Keratinocyte (primary cell): ENCODE measurements at regions not wholly inside any gene's neighbourhood (a gene's known extent, or its start where the extent isn't known, plus 50 kb on each side); places are given as distances from the start of the nearest gene placed in this dataset.

Experiments
- DNase-seq: peaks from one replicate; pipeline ENCODE4 v3.0.0-alpha.2; 2011; ENCODE audit warnings: low read depth, missing footprints, low spot score
- FAIRE-seq: peaks from 2 replicates; lab custom pipeline; 2011; peaks lifted over from hg19 to GRCh38; lab: Jason Lieb, UNC
- H2AFZ ChIP-seq: 2 replicates; pipeline ENCODE4 v1.6.0; 2012; ENCODE audit warnings: low read length, control low read depth, inconsistent platforms; ENCODE audit not compliant: control insufficient read depth
- H3K27ac ChIP-seq: 2 replicates; pipeline ENCODE4 v1.5.1; 2011; ENCODE audit warnings: low read length; ENCODE audit not compliant: control insufficient read depth, insufficient read depth
- H3K27me3 ChIP-seq: 3 replicates; pipeline ENCODE4 v1.6.0; 2011; ENCODE audit warnings: low read length; ENCODE audit not compliant: control insufficient read depth, insufficient read depth; ENCODE audit errors: extremely low read depth
- H3K36me3 ChIP-seq, 2 experiments: 2 replicates in 1 of 2; 3 replicates in 1 of 2; pipeline ENCODE4 v1.5.1; 2011; ENCODE audit warnings: low read length in 2 of 2, mild to moderate bottlenecking in 1 of 2; ENCODE audit not compliant: control insufficient read depth in 2 of 2, insufficient read depth in 2 of 2; ENCODE audit errors: extremely low read depth in 1 of 2
- H3K4me1 ChIP-seq: 3 replicates; pipeline ENCODE4 v1.5.1; 2011; ENCODE audit warnings: low read length; ENCODE audit not compliant: control insufficient read depth, insufficient read depth; ENCODE audit errors: extremely low read depth
- H3K4me2 ChIP-seq: 3 replicates; pipeline ENCODE4 v1.6.0; 2011; ENCODE audit warnings: low read depth, low read length; ENCODE audit not compliant: control insufficient read depth, insufficient read depth; ENCODE audit errors: extremely low read depth
- H3K4me3 ChIP-seq, 3 experiments: fragments of 200-600 bp in 1 of 3; sonication (generic) in 1 of 3; 2 replicates in 2 of 3; 3 replicates in 1 of 3; pipeline ENCODE4 v1.5.1; 2011 to 2016; ENCODE audit warnings: low read length in 3 of 3, mild to moderate bottlenecking in 3 of 3, control low read depth in 2 of 3, inconsistent platforms in 1 of 3, low read depth in 1 of 3, mixed read lengths in 1 of 3, mixed run types in 1 of 3, moderate library complexity in 1 of 3; ENCODE audit not compliant: control insufficient read depth in 2 of 3, insufficient read depth in 2 of 3; ENCODE audit errors: extremely low read depth in 1 of 3
- H3K79me2 ChIP-seq: 2 replicates; pipeline ENCODE4 v1.6.0; 2012; ENCODE audit warnings: low read length; ENCODE audit not compliant: control insufficient read depth, insufficient read depth
- H3K9ac ChIP-seq: 3 replicates; pipeline ENCODE4 v1.6.0; 2011; ENCODE audit warnings: low read length; ENCODE audit not compliant: control insufficient read depth, insufficient read depth; ENCODE audit errors: extremely low read depth
- H3K9me1 ChIP-seq: 3 replicates; pipeline ENCODE4 v1.6.0; 2011; ENCODE audit warnings: low read length; ENCODE audit not compliant: control insufficient read depth, insufficient read depth; ENCODE audit errors: extremely low read depth
- H3K9me3 ChIP-seq: 2 replicates; pipeline ENCODE4 v1.5.1; 2012; ENCODE audit warnings: low read depth, low read length; ENCODE audit not compliant: control insufficient read depth
- H4K20me1 ChIP-seq: 3 replicates; pipeline ENCODE4 v1.6.0; 2011; ENCODE audit warnings: low read length; ENCODE audit not compliant: control insufficient read depth, insufficient read depth; ENCODE audit errors: extremely low read depth
- CTCF ChIP-seq, 3 experiments: IDR thresholded peaks in 1 of 3; conservative IDR thresholded peaks in 1 of 3; optimal IDR thresholded peaks in 1 of 3; 2 replicates in 2 of 3; 3 replicates in 1 of 3; pipeline versions ENCODE3 to v1.5.1; 2011; ENCODE audit warnings: low read length in 3 of 3, mild to moderate bottlenecking in 3 of 3, moderate library complexity in 2 of 3, control low read depth in 1 of 3, inconsistent platforms in 1 of 3; ENCODE audit not compliant: insufficient read depth in 2 of 3; ENCODE audit errors: extremely low read depth in 1 of 3
- EZH2 ChIP-seq: IDR thresholded peaks from one replicate; pipeline ENCODE4 v1.6.1; 2012; ENCODE audit warnings: inconsistent platforms, mild to moderate bottlenecking, low read length, moderate library complexity
- dilution Hi-C: fragments of 300-500 bp; cut with MboI; formaldehyde crosslinking; loops from one replicate; pipeline ENCODE4 v1.7.0; 2020; ENCODE audit warnings: low sequenced_read_pairs; ENCODE audit not compliant: extremely low pct_ligation_motif_present

GRCh38 chr20:59412875-59413284, 112.5 kb downstream of the EDN3 start:
- no peak overlapping the region for H2AFZ ChIP-seq
- H3K79me2 ChIP-seq: no peaks in the 10 kb centered on the region
- H3K4me2 ChIP-seq: no peak overlapping the region
- FAIRE-seq: no peak
- H3K9me3 ChIP-seq: no peaks in the 10 kb centered on the region
- TF ChIP-seq CTCF (optimal IDR thresholded peaks at IDR 0.05 in 1 of 3, IDR thresholded peaks at IDR 0.05 in 1 of 3, conservative IDR thresholded peaks at IDR 0.05 in 1 of 3; ENCODE audit: extremely low read depth in 1 of 3, insufficient read depth in 2 of 3, low read length in 3 of 3) (peak in 1 of 3 experiments; percentile 7), EZH2 (no peak)
- no peaks in the 10 kb centered on the region for H3K27me3 ChIP-seq
- H3K9ac ChIP-seq: no peak overlapping the region
- no peaks in the 10 kb centered on the region for H3K9me1 ChIP-seq
- H3K27ac ChIP-seq: no peak overlapping the region
- no peaks in the 10 kb centered on the region for H4K20me1 ChIP-seq
- H3K36me3 ChIP-seq: no peaks in the 10 kb centered on the region
- no peak overlapping the region for H3K4me3 ChIP-seq
- dilution Hi-C loops: no loop called here
- H3K4me1 ChIP-seq: no peaks in the 10 kb centered on the region
- DNase-seq: no peak

GRCh38 chr20:59413326-59413865, 113.0 kb downstream of the EDN3 start:
- Histone ChIP-seq H3K27ac (no peak overlapping the region), H3K4me2 (no peak overlapping the region), H4K20me1 (no peaks in the 10 kb centered on the region), H3K9me3 (no peaks in the 10 kb centered on the region), H3K79me2 (no peaks in the 10 kb centered on the region), H3K9me1 (no peaks in the 10 kb centered on the region), H3K27me3 (no peaks in the 10 kb centered on the region), H3K4me1 (no peaks in the 10 kb centered on the region), H3K4me3 (no peak overlapping the region), H2AFZ (no peak overlapping the region), H3K9ac (no peak overlapping the region), H3K36me3 (no peaks in the 10 kb centered on the region)
- dilution Hi-C loops: no loop called here
- no peak for TF ChIP-seq CTCF (optimal IDR thresholded peaks at IDR 0.05 in 1 of 3, IDR thresholded peaks at IDR 0.05 in 1 of 3, conservative IDR thresholded peaks at IDR 0.05 in 1 of 3; ENCODE audit: extremely low read depth in 1 of 3, insufficient read depth in 2 of 3, low read length in 3 of 3)
- no peak for TF ChIP-seq EZH2
- DNase-seq: no peak
- no peak for FAIRE-seq
